ENCODE measurements at regions not wholly inside any gene's neighbourhood (a gene's known extent, or its start where the extent isn't known, plus 50 kb on each side); places are given as distances from the start of the nearest gene placed in this dataset.

GRCh38 chr11:97123237-97123636, 733.4 kb downstream of the JRKL start:
- TF ChIP-seq, protein P1, sequence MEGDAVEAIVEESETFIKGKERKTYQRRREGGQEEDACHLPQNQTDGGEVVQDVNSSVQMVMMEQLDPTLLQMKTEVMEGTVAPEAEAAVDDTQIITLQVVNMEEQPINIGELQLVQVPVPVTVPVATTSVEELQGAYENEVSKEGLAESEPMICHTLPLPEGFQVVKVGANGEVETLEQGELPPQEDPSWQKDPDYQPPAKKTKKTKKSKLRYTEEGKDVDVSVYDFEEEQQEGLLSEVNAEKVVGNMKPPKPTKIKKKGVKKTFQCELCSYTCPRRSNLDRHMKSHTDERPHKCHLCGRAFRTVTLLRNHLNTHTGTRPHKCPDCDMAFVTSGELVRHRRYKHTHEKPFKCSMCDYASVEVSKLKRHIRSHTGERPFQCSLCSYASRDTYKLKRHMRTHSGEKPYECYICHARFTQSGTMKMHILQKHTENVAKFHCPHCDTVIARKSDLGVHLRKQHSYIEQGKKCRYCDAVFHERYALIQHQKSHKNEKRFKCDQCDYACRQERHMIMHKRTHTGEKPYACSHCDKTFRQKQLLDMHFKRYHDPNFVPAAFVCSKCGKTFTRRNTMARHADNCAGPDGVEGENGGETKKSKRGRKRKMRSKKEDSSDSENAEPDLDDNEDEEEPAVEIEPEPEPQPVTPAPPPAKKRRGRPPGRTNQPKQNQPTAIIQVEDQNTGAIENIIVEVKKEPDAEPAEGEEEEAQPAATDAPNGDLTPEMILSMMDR (conservative IDR thresholded peaks at IDR 0.05; ENCODE audit: low read depth, low read length) = no peak
- TF ChIP-seq EZH2phosphoT487 (IDR thresholded peaks at IDR 0.05; ENCODE audit: borderline replicate concordance, low read length) = no peak
